ENCODE measurements at regions not wholly inside any gene's neighbourhood (a gene's known extent, or its start where the extent isn't known, plus 50 kb on each side); places are given as distances from the start of the nearest gene placed in this dataset.

DNA sequence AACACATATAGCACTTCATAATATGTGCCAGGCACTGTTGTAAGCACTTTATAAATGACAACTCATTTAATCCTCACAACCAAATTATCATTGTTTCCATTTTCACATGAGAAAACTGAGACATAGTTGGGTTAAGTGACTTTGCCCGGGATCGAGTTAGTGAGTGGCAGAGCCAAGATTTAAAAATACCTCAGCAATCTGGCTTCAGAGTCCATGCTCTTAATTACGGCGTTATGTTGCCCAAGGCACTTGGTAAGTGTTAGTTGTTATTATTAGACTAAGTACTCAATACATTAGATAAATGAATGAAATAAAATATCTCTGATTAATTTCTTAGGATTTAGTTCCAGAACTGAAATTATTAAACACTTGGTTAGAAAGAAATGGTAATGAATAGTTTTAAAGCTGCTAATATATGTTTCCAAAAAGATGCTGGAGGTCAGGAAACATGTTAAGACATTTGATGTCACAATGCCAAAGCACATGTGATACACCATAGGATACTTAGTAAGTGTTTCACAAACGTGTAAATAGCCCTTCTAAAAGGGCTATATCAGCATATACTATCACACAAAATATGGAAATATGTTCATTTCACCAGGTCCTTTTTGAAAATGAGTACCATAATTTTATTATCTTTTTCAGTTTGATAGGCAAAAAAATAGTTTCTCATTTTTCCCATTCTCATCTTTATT is 301.9 kb downstream of the GPAT3 start:
- no peak for DNase-seq

- no peak for DNase-seq
These were observed 298.0 kb downstream of the GPAT3 start for GRCh38 chr4:83833920-83834319.

DNA sequence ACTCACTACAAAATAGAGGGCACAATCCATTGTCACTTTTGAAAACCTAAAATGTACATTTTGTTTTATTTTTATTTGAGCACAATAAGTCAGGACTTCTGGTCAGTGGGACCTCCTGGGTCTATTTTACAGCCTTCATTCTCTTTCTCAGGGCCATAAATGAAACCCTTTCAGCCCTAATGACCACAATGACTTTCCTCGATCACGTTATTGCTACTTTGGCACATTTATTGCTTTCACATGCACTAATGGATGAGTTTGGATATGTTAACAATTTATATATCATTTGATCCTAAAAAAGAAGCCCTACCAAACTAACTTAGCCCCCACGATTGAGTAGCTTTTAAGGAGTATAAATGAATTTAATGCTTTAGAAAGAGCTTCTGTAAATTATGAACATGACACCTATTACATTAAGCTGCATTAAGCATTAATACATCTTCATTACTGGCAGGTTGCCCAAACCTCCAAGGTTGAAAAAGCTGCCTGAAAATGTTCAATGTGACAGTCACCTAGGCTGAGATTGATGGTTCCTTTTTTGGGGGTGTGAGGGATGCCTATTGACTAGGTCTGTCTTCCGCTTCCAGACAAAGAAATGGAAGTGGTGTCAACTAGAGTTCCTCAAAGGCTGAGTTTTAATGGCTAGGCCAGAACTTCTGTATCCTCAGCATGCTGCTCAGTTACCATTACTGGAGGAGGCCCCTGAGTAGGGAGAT is 296.4 kb downstream of the GPAT3 start:
- DNase-seq, result no peak

DNA sequence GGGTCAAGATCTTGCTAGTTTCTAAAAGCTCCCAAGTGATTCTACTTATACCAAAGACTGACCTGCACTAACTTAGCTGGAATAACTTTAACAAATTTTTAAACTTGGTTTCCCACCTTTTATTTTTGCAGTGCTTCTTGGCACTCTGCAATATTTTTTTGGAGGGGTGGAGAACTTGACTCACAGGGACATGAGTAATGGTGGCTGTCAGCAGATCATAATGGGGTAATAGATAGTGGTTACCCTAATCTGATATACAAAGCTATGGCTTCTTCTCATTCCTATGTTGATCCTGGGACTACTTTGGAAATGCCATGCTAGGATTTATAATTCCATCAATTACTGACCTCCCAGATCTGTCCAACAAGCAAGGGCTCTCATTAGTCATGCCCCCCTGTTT is 295.7 kb downstream of the GPAT3 start:
- DNase-seq, result no peak

DNA sequence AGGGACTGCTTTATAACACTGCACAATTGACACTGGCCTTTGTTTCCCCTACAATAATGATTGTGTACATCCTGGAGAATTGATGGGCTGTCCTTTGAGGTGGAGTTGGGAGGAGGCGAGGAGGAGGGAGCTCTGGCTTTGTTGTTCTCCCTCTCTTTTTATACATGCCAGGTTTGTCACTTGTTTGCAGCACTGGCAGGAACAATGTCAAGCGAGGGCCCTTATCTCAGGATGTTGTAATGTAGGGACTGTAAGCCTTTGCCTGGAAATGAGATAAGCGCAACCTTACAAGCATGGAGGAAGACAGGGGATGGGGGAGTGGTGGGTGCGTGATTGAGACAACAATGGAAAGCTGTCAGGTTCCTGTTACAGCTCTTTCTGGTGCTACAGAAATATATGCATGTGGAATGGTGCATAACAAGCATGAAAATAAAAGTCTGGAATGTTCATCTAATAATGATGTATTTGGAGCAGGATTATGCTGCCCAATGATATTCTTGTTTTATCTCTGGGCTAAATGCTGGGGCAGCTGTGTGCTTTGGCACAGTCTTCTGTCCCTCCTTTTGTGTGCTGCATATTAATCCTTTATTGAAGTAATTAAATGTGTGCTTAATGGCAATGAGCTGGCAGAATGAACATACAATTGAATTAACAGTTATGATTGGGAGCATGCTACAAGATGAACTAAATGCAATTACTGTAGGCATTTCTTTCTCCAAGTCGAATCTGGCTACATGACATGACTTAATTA is 294.4 kb downstream of the GPAT3 start:
- no peak for DNase-seq

GRCh38 chr4:83828601-83829000 is 292.7 kb downstream of the GPAT3 start:
- DNase-seq, result no peak

GRCh38 chr4:83821493-83821892 is 285.6 kb downstream of the GPAT3 start:
- DNase-seq, result no peak

- no peak for DNase-seq
These were observed 283.7 kb downstream of the GPAT3 start for GRCh38 chr4:83819582-83819981.

DNA sequence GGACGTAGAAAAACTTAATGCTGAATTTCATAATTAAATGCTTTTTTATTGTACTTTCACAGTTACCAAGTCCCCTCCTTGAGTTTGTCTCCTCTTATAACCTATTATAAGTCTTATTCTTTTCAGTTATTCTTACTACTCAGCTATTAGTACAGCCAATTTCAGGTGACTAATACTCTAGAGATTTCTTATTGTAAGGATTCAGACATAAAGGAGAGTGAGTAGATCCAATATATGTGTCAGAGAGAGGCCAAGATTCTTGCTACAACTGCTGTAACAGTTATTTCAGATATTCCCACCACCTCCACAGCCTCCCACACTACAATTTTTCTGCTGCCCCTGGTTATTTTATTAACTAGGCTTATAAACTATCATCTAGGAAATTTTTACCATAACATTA is 274.5 kb downstream of the GPAT3 start:
- DNase-seq, result no peak

DNA sequence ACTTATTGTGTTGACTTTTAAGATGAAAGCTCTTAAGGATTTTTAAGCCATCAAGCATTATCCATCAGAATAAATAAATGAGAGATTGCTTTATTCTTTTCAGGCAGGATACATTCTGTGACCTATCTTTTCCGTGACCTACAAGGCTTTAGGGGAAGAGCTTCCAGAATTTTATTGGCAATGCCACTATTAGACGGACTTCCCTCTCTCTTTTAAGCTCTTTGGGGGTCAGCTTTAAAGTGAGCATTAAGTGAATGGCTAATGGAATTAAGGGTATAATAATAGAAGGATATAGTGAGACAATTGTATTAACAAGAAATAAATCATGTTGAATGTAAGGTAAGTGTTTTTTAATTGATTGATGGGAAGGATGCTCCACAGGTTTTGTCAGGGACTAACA is 273.7 kb downstream of the GPAT3 start:
- no peak for DNase-seq

DNA sequence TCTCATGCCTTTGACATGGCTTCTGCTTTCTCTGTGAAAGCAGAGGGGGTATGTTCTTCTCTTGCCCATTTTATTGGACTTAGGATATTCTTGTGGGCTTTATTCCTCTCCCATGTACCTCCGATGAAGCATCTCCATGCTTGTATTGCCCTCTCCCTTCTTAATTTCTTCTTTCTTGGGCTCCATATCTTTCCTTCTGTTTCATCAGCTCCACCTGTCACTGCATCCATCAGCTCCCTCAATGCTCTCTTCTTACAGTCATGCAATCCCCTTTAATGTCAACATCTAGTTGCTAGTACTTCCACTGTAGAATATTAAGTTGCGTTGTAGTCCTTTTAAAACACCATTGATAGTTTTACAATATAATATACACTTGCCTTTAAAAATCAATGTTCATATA is 257.6 kb downstream of the GPAT3 start:
- DNase-seq, result no peak

DNA sequence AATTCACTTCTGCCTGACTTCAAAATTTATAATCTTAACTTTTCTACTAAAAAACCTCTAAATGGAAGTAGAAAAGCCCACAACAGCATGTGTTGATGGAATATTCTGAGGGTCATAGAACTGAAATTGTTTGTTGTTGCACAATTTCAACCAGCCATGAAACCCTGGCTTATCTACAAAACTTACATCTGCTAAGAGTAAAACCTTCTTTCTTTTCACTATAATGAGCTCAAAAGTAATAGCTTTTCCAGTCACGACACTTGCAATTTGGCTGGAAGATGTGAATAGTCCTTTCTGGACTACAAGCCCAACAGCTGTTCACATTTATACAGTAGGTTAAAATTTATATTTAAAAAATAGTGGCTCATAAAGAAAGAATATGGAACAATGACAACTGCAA is 250.0 kb downstream of the GPAT3 start:
- no peak for DNase-seq

DNA sequence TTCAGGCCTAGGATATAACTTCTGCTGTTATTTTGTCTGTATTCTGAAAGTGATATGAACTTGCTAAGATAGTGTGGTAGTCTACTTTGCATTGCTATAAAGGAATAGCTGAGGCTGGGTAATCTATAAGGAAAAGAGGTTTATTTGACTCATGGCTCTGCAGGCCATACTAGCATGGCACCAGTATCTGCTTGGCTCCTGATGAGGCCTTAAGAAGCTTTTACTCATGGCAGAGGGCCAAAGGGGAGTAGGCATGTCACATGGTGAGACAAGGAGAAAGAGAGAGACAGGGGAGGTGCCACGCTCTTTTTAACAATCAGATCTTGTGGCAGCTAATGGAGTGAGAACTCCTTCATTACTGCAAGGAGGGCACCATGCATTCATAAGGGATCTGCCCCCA is 247.3 kb downstream of the GPAT3 start:
- DNase-seq, result no peak

- no peak for DNase-seq
These were observed 246.7 kb downstream of the GPAT3 start for GRCh38 chr4:83782591-83782990.

GRCh38 chr4:83781434-83781833 is 245.5 kb downstream of the GPAT3 start:
- DNase-seq, result no peak

DNA sequence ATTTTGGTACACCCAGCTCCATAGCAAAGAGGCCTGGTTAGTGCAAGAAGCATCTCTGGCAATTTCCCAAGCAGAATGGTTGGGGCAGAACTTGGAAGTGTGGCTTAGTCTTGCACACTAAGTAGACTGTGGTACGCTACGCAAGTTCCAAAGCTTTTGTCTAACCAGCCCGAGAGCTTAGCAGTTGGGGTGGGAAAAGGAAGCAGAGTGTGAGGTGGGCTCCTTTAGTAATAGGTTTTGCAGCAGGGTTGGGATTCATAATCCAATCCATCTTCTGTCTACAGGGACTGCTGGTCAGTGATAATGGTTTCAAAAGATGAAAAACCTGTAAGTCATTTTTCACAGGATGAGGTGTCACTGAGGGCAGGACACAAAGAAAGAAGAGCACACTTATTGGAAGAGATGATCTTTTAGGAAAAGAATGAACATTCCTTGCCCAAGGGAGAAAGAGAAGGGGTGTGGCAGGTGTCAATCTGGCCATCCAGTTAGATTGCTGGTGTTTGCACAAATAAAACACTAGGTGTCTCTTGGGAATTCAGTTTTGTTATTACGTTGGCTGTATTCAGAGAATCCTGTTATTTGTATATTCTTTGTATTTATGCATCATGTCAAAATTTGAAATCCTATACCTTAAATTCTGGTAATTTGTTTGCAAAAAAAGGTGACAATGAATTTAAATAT is 244.3 kb downstream of the GPAT3 start:
- no peak for DNase-seq

- DNase-seq, result no peak
These were observed 243.5 kb downstream of the GPAT3 start for GRCh38 chr4:83779103-83780052.

DNA sequence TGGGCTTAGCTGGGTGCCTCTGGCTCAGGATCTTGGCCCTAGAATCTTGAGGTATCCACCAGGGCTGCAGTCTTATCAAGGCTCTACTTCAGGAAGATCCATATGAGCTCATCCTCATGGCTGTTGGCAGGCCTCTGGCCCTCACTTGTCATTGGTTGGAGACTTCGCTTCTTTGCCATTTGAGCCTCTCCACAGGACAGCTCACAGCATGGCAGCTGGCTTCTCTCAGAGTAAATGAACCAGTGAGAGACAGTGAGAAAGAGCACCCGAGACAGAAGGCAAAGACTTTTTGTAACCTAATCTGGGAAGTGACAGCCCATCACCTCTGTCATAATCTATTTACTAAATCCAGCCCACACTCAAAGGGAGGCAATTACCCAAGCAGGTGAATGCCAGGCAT is 236.8 kb downstream of the GPAT3 start:
- peak in 1 of 2 experiments; percentile 34 for DNase-seq

GRCh38 chr4:83771113-83771705 is 235.3 kb downstream of the GPAT3 start:
- DNase-seq, result peak in 1 of 2 experiments; percentile 21

DNA sequence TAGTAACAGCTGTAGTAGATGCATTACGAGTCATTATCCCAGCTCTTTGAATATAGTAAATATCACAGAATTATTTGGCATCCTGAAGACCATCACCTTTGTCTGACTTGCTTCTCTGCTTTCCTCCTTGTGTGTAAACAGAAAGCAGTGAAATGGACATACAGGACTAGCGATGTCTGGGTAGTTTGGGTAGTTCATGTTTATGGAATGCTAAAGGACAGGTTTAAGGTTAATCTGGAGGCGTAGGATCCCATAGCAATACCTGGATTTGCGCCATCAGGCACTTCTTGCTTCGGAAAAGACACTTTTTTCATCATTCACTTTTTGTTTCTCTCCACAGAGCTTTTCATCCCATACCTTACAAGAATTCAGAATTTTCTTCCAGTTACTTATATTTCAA is 232.2 kb downstream of the GPAT3 start:
- DNase-seq, result no peak

DNA sequence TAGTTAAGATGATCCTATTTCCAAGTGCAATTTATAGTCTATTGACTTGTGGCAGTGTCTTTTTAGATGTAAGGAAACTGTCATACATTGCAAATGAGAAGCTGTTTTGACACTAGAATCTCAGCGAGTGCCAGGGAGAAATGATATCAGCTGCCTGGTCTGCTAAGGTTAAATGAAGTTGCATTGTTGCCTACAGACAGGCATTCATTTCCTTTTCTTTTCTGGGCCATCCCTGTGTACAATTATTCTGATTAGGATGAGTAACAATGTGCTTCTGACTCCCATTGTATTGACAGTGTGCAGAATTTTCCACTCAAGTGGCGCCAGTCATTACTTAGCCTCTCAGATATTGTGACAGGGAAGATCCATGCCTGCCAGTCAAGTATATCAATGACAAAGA is 231.2 kb downstream of the GPAT3 start:
- no peak for DNase-seq

GRCh38 chr4:83759611-83760010 is 223.7 kb downstream of the GPAT3 start:
- DNase-seq, result no peak

All from NCI-H524 (cell line).